ENCODE measurements at regions not wholly inside any gene's neighbourhood (a gene's known extent, or its start where the extent isn't known, plus 50 kb on each side); places are given as distances from the start of the nearest gene placed in this dataset.
"Not testable (repeated sequence)": the region's sequence is repeated elsewhere in the genome, so short reads cannot be mapped to it uniquely, and the experiment has no call there.

- Mint-ChIP-seq H3K9me3 (no peaks in the 10 kb centered on the region), H3K27me3 (peaks cover 13% of the 10 kb centered on the region), H3K4me3 (no peak overlapping the region), H3K36me3 (no peaks in the 10 kb centered on the region), H3K4me1 (no peaks in the 10 kb centered on the region), H3K27ac (no peak overlapping the region)
- no peak for DNase-seq
Observed at GRCh38 chr4:8683462-8683861, 90.9 kb downstream of the CPZ start.

DNA sequence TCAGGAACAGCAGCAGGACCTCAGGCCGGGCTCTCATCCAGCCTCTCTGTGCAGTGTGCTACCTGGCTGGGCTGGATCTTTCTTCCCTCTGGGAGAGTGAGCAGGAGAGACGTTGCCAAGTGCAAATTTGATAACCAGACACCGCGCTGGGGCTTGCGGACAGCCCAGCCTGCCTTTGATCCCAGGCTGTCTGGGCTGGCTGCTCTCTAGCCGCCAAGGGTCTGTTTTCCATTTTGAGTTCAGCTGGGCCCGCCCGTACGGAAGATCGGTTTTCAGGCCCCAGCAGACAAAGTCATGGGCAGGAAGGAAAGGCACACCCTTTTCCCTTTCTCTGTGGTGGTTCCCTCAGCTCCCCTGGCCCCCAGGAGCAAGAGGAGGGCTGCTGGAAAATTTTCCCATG is 90.2 kb downstream of the CPZ start:
- Mint-ChIP-seq H3K27ac (no peak overlapping the region), H3K9me3 (no peaks in the 10 kb centered on the region), H3K36me3 (no peaks in the 10 kb centered on the region), H3K4me3 (no peak overlapping the region), H3K27me3 (peaks cover 13% of the 10 kb centered on the region), H3K4me1 (no peaks in the 10 kb centered on the region)
- DNase-seq, result no peak

DNA sequence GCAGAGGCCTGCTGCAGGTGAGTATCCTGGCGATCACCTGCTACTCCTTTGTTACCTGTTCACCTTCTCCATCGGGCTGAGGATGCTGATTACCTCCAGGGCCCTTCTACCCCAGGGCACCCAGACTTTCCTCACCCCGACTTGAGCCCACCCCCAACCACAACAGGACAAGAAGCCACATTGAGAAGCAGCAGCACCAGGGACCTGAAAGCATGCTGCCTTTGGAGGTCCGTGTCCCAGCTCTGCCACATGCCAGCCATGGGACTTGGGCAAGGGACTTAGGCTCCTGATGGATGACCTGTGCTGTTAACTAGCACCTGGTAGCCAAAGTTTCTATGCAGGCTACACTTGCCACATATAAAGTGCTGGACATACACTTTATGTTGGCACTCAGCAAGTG is 89.7 kb downstream of the CPZ start:
- Mint-ChIP-seq H3K4me3 (no peak overlapping the region), H3K27me3 (peaks cover 9% of the 10 kb centered on the region), H3K9me3 (no peaks in the 10 kb centered on the region), H3K27ac (no peak overlapping the region), H3K36me3 (no peaks in the 10 kb centered on the region), H3K4me1 (no peaks in the 10 kb centered on the region)
- DNase-seq, result no peak

GRCh38 chr4:8681391-8681790 is 88.8 kb downstream of the CPZ start:
- DNase-seq, result no peak
- Mint-ChIP-seq H3K27me3 (peaks cover 1% of the 10 kb centered on the region), H3K27ac (no peak overlapping the region), H3K4me3 (no peak overlapping the region), H3K36me3 (no peaks in the 10 kb centered on the region), H3K4me1 (no peaks in the 10 kb centered on the region), H3K9me3 (no peaks in the 10 kb centered on the region)

DNA sequence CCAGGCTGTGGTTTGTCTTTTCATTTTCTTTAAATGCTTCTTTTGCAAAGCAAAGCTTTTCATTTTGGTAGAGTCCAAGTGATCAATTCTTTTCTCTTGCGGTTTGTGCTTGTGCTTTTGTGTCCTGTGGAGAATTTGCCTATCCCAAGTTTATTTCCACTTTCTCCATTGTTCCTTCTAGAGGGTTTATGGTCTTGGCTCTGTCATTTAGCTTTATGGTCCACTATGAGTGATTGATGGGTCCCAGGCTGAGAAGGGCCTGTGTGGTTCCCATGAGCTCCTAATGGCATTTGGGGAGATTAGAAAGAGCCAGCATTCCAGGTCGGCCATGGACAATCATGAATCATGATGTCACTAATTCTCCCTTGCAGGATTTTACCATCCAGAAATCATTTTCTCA is 86.5 kb downstream of the CPZ start:
- no peak overlapping the region for H3K4me3 Mint-ChIP-seq
- H3K9me3 Mint-ChIP-seq, result peaks cover 2% of the 10 kb centered on the region
- peaks cover 4% of the 10 kb centered on the region for H3K27me3 Mint-ChIP-seq
- no peaks in the 10 kb centered on the region for H3K4me1 Mint-ChIP-seq
- no peak overlapping the region for H3K27ac Mint-ChIP-seq
- H3K36me3 Mint-ChIP-seq, result no peaks in the 10 kb centered on the region
- DNase-seq, result no peak

- Mint-ChIP-seq H3K27ac (no peak overlapping the region), H3K36me3 (no peaks in the 10 kb centered on the region), H3K27me3 (peaks cover 7% of the 10 kb centered on the region)
Observed at GRCh38 chr4:8676676-8677075, 84.1 kb downstream of the CPZ start.

DNA sequence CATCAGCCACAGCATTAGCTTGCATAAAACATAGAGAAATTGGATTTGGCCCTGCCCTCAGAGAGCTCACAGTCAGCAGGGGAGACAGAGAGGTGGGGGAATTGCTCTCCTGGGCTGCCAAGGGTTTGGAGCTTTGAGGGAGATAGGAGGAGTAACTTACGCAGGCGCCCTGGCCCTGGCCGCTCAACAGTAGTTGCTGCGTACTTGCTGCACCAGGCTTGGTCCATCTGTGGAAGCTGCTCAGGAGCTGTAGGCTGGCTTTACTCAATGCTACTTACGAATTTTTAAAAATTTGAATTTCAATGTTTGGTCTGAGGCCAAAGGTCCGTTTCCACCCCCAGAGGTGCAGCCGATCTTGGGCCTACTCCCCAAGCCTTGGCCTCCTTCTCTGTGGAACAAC is 83.3 kb downstream of the CPZ start:
- Mint-ChIP-seq H3K27ac (no peak overlapping the region), H3K4me1 (no peaks in the 10 kb centered on the region), H3K9me3 (peaks cover 2% of the 10 kb centered on the region), H3K4me3 (no peak overlapping the region), H3K36me3 (no peaks in the 10 kb centered on the region), H3K27me3 (peaks cover 11% of the 10 kb centered on the region)
- DNase-seq, result no peak

More at GRCh38 chr4:8676676-8677075, 84.1 kb downstream of the CPZ start:
- peaks cover 2% of the 10 kb centered on the region for H3K9me3 Mint-ChIP-seq
- no peak overlapping the region for H3K4me3 Mint-ChIP-seq
- DNase-seq, result no peak
- no peaks in the 10 kb centered on the region for H3K4me1 Mint-ChIP-seq

GRCh38 chr4:8675383-8675782 is 82.8 kb downstream of the CPZ start:
- Mint-ChIP-seq H3K36me3 (no peaks in the 10 kb centered on the region), H3K27ac (no peak overlapping the region), H3K4me3 (no peak overlapping the region), H3K27me3 (peaks cover 11% of the 10 kb centered on the region), H3K4me1 (no peaks in the 10 kb centered on the region), H3K9me3 (peaks cover 2% of the 10 kb centered on the region)
- no peak for DNase-seq

- no peaks in the 10 kb centered on the region for H3K4me1 Mint-ChIP-seq
- no peak overlapping the region for H3K27ac Mint-ChIP-seq
- H3K27me3 Mint-ChIP-seq, result peaks cover 11% of the 10 kb centered on the region
- DNase-seq, result no peak
- H3K4me3 Mint-ChIP-seq, result no peak overlapping the region
- H3K9me3 Mint-ChIP-seq, result peaks cover 2% of the 10 kb centered on the region
- H3K36me3 Mint-ChIP-seq, result no peaks in the 10 kb centered on the region
Observed at GRCh38 chr4:8674311-8674885, 81.8 kb downstream of the CPZ start.

- not testable (repeated sequence) for H3K36me3 Mint-ChIP-seq, DNase-seq, H3K4me1 Mint-ChIP-seq, H3K4me3 Mint-ChIP-seq, H3K9me3 Mint-ChIP-seq, H3K27ac Mint-ChIP-seq
- H3K27me3 Mint-ChIP-seq, result peaks cover 11% of the 10 kb centered on the region
Observed at GRCh38 chr4:8673106-8673505, 80.5 kb downstream of the CPZ start.

GRCh38 chr4:8672486-8672885 is 79.9 kb downstream of the CPZ start:
- H3K9me3 Mint-ChIP-seq, result peaks cover 2% of the 10 kb centered on the region

GRCh38 chr4:8671712-8672290 is 79.2 kb downstream of the CPZ start:
- peaks cover 2% of the 10 kb centered on the region for H3K9me3 Mint-ChIP-seq
- no peaks in the 10 kb centered on the region for H3K4me1 Mint-ChIP-seq
- peaks cover 11% of the 10 kb centered on the region for H3K27me3 Mint-ChIP-seq
- H3K4me3 Mint-ChIP-seq, result no peak overlapping the region
- no peak for DNase-seq
- H3K27ac Mint-ChIP-seq, result no peak overlapping the region
- no peaks in the 10 kb centered on the region for H3K36me3 Mint-ChIP-seq

More at GRCh38 chr4:8672486-8672885, 79.9 kb downstream of the CPZ start:
- Mint-ChIP-seq H3K27ac (no peak overlapping the region), H3K27me3 (peaks cover 11% of the 10 kb centered on the region), H3K4me1 (no peaks in the 10 kb centered on the region), H3K4me3 (no peak overlapping the region), H3K36me3 (no peaks in the 10 kb centered on the region)
- DNase-seq, result no peak

Measured in activated naive CD8-positive, alpha-beta T cell treated with anti-CD3 and anti-CD28 coated beads for 36 hours (primary cell).